Activated naive CD4-positive, alpha-beta T cell treated with anti-CD3 and anti-CD28 coated beads, Interleukin-2, amount 50 U/mL, for 24 hours (primary cell): ENCODE measurements at regions not wholly inside any gene's neighbourhood (a gene's known extent, or its start where the extent isn't known, plus 50 kb on each side); places are given as distances from the start of the nearest gene placed in this dataset.

Experiments
- H3K27ac Mint-ChIP-seq: one replicate; pipeline ENCODE4 v1.8.0; 2021; ENCODE audit warnings: mild to moderate bottlenecking, mixed read lengths
- H3K27me3 Mint-ChIP-seq: one replicate; pipeline ENCODE4 v1.8.0; 2021; ENCODE audit warnings: mixed read lengths
- H3K36me3 Mint-ChIP-seq: one replicate; pipeline ENCODE4 v1.8.0; 2021; ENCODE audit warnings: mixed read lengths
- H3K4me1 Mint-ChIP-seq: one replicate; pipeline ENCODE4 v1.8.0; 2021; ENCODE audit warnings: mixed read lengths
- H3K4me3 Mint-ChIP-seq: one replicate; pipeline ENCODE4 v1.8.0; 2021; ENCODE audit warnings: mild to moderate bottlenecking, mixed read lengths
- H3K9me3 Mint-ChIP-seq: one replicate; pipeline ENCODE4 v1.8.0; 2021; ENCODE audit warnings: mixed read lengths

DNA sequence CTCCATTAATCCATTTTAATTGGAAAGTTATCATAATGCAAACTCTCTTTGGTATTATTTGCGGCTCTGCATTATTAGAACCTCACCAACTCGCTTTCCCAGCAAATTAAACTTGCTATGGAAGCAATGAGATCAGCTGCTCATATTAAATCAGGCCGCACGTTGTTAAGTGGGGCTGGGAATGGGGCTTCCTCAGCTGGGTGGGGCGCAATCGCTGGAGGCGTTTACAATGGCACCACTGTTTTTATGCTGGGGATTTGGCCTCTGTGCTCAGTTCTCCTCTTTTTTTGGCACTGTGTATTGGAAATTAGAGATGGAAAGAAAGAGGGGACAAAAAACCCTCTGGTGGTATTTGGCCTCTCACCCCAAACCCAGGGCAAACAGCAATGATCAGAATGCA lies 72.2 kb downstream of the RPLP1 start:
- Mint-ChIP-seq H3K27me3 (peaks cover 1% of the 10 kb centered on the region), H3K27ac (no peak overlapping the region), H3K4me1 (no peaks in the 10 kb centered on the region), H3K36me3 (no peaks in the 10 kb centered on the region), H3K9me3 (no peaks in the 10 kb centered on the region), H3K4me3 (no peak overlapping the region)

DNA sequence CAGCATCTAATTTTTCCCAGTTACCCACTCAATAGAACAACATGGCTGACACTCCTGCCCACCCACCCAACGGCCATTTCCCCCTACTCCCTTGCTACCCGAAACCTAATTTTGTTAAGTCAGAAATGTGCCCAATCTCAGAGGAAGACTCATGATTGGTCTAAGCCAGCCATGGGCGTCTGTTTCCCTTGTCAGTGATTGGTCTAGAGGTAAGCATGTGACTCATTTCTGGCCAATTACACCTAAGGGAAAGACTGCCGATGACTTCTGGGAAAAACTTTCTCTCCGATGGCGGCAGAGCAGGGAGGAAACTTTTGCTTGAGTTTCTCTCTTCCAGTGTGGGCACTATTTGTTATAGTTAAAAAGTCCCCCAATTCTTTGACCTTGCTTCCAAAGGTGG lies 72.9 kb downstream of the RPLP1 start:
- no peaks in the 10 kb centered on the region for H3K36me3 Mint-ChIP-seq
- no peaks in the 10 kb centered on the region for H3K9me3 Mint-ChIP-seq
- H3K4me1 Mint-ChIP-seq: no peaks in the 10 kb centered on the region
- H3K27me3 Mint-ChIP-seq: no peaks in the 10 kb centered on the region
- H3K27ac Mint-ChIP-seq: no peak overlapping the region
- no peak overlapping the region for H3K4me3 Mint-ChIP-seq

DNA sequence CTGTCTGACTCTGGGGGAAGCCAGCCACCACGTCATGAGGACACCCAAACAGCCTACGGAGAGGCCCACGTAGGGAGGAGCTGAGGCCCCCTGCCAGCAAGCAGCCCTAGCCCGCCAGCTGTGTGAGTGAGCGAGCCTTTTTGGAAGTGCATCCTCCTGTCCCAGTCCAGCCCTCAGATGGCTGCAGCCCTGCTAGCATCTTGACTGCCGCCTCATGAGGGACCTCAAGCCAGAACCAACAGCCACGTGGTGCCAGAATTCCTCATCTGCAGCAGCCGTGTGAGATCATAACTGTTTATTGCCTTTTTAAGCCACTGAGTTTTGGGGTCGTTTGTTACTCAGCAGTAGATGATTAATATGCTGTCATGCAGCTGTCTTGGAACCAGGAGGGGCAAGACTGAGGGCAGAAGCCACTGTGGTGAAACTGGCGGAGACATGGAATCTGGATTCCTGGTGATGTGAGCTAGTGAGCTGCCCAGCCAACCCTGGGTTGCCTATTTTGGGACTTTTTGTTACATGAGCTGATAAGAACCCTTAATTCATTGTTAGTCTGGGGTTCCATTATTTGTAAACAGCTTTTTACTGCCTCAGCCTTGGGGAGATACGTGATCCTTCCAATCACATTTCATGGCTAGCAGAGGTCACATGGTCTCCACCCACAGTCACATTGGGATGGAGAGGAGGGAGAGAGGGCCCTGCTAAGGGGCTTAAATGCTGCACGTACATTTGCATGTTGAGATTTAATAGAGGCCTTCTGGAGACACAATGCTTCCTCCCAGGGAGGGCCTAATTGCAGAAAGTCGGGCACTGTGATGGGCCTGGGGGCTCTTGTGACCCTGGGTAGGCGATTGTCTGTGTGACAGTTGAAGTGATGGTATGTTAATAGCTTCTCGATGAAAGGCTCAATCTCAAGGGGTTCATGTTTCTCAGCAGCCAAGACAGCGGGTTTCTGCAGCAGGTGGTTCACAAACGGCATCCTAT lies 73.8 kb downstream of the RPLP1 start:
- H3K27ac Mint-ChIP-seq: no peak overlapping the region
- no peak overlapping the region for H3K4me3 Mint-ChIP-seq
- no peaks in the 10 kb centered on the region for H3K9me3 Mint-ChIP-seq
- no peaks in the 10 kb centered on the region for H3K4me1 Mint-ChIP-seq
- H3K36me3 Mint-ChIP-seq: no peaks in the 10 kb centered on the region
- no peaks in the 10 kb centered on the region for H3K27me3 Mint-ChIP-seq

DNA sequence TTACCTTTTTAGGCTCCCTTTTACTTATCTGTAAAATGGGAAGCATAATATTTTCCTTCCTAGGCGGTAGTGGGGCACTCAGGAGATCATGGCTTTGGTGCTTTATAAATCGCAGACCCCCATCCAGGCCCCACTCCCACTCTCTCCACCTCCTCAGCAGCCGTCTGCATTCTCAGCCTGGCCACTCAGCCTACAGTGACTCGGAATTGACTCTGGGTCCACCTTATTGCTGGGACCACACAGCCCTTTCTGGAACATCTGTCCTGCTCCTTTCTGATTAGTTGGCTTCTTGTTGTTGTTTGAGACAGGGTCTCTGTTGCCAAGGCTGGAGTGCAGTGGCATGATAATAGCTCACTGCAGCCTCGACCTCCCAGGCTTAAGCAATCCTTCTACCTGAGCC lies 76.5 kb downstream of the RPLP1 start:
- H3K4me3 Mint-ChIP-seq: no peak overlapping the region
- H3K27ac Mint-ChIP-seq: peak overlapping the region; percentile 65
- no peaks in the 10 kb centered on the region for H3K27me3 Mint-ChIP-seq
- no peaks in the 10 kb centered on the region for H3K4me1 Mint-ChIP-seq
- H3K9me3 Mint-ChIP-seq: no peaks in the 10 kb centered on the region
- no peaks in the 10 kb centered on the region for H3K36me3 Mint-ChIP-seq

DNA sequence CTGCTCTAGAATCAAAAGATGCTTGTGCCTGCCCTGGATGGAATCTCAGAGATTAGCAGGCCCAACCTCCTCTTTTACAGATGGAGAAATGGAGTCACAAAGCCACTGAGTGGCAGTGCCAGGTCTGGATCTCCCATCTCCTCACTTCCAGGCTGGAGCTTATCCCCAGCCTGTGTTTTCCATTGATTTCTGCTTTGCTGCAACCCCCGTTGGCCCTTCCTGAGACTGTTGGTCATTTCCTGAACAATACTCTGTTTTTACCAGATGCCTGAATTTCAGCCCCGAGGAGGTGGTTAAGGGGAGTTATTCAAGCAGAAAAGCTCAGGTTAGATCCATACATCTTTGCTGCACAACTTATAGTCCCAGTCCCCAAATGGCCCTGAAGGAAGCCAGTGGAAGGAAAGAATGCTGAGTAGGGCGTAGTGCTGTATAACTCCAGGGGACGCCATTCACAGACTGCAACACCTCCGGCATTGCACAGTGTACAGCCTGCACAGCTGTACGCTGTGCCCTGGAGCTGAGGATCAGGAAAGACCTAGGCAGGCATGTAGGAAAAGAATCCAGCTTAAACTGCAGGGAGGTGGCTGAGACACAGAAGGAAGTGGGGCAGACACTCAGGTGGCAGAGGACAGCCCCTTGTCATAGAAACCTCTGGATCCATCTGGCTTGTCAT lies 77.5 kb downstream of the RPLP1 start:
- no peak overlapping the region for H3K4me3 Mint-ChIP-seq
- H3K9me3 Mint-ChIP-seq: no peaks in the 10 kb centered on the region
- H3K36me3 Mint-ChIP-seq: no peaks in the 10 kb centered on the region
- no peaks in the 10 kb centered on the region for H3K27me3 Mint-ChIP-seq
- H3K27ac Mint-ChIP-seq: peak overlapping the region; percentile 38
- no peaks in the 10 kb centered on the region for H3K4me1 Mint-ChIP-seq

DNA sequence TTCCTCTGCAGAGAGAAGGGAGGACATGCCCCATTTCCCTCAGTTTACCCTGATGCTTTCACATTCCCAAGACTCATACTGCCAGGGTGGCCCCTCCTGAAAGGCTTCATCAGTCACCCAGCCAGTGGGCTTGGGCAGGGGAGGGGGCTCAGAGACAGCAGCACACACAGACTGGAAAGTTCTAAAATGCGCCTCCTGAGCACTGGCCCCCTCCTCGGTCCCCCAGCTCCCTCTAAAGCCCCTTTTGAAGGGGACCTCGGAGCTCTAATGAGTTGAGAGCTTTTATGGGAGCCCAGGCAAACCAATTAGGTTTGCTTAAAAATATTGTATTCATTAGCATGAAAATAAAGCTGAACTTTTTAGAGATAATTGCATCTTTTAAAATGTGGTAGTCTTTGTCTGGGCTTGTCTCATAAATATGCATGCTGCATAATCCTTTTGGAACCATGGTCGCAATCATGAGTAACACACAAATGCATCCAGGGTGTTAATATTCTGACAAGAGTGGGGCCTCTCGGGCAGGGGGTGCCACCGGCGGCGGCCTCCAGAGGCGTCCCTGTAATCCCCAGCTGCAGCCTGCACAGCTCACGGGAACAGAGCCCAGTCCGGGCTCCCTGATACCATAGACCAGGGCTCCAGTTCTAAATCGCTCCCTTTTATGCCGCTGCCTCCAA lies 78.5 kb downstream of the RPLP1 start:
- no peak overlapping the region for H3K27ac Mint-ChIP-seq
- no peaks in the 10 kb centered on the region for H3K9me3 Mint-ChIP-seq
- no peaks in the 10 kb centered on the region for H3K27me3 Mint-ChIP-seq
- H3K36me3 Mint-ChIP-seq: no peaks in the 10 kb centered on the region
- no peak overlapping the region for H3K4me3 Mint-ChIP-seq
- no peaks in the 10 kb centered on the region for H3K4me1 Mint-ChIP-seq

DNA sequence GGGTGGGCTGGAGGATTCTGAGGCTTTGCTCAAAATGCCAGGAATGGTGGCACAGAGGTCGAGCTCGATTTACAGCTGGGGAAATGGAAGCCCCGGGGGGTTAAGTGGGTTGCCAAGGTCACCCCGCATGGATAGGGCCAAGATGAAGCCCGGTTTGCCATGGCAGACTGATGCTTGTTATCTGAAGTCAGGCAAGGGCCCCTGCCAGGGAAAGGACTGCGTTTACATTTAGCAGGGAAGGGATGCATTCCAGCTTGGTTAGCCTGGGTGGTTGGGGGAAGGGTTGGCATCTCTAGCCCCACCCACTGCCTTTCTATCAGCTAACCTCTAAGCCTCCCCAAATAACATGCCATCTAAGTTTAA lies 79.0 kb downstream of the RPLP1 start:
- H3K36me3 Mint-ChIP-seq: no peaks in the 10 kb centered on the region
- H3K4me3 Mint-ChIP-seq: no peak overlapping the region
- no peaks in the 10 kb centered on the region for H3K27me3 Mint-ChIP-seq
- H3K9me3 Mint-ChIP-seq: no peaks in the 10 kb centered on the region
- no peak overlapping the region for H3K27ac Mint-ChIP-seq
- no peaks in the 10 kb centered on the region for H3K4me1 Mint-ChIP-seq

DNA sequence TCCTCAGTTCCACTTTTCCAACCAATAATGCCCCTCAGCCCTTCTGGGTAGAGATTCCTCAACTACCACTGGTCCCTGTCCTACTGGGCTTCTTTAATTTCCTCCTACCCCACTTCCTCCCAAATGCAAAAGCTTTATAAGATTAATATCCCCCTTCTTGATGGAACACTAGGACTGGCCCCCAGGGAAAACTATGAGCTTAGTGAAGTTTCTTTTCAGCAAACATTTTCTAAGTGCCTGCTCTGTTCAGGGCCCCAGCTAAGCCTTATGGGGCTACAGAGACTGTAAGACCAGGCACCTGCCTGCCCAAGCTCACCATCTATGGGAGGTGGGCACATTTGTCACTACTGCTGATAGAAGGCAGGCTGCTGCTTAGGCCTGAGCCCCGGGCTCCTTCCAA lies 79.4 kb downstream of the RPLP1 start:
- no peaks in the 10 kb centered on the region for H3K4me1 Mint-ChIP-seq
- no peaks in the 10 kb centered on the region for H3K36me3 Mint-ChIP-seq
- peak overlapping the region; percentile 1 for H3K27ac Mint-ChIP-seq
- no peaks in the 10 kb centered on the region for H3K9me3 Mint-ChIP-seq
- H3K27me3 Mint-ChIP-seq: no peaks in the 10 kb centered on the region
- H3K4me3 Mint-ChIP-seq: no peak overlapping the region

DNA sequence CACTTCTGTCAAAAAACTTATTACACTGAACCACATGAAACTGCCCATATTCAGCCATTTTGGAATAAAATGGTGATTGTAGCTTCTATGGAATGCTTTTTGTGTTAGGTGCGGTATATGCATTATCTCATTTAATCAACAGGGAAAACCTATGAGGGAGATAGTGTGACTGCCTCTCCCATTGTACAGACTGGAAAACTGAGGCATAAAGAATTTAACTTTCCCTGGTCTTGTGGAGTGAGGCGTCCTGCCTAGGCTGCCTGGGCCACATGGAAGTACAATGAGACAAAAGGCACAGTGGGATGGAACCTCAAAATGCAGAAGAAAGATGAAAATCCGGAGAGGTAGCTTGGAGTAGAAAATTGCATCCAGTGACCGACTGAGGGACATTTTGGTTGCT lies 80.2 kb downstream of the RPLP1 start:
- H3K27me3 Mint-ChIP-seq: no peaks in the 10 kb centered on the region
- no peaks in the 10 kb centered on the region for H3K4me1 Mint-ChIP-seq
- no peaks in the 10 kb centered on the region for H3K36me3 Mint-ChIP-seq
- H3K9me3 Mint-ChIP-seq: no peaks in the 10 kb centered on the region
- H3K4me3 Mint-ChIP-seq: no peak overlapping the region
- no peak overlapping the region for H3K27ac Mint-ChIP-seq

DNA sequence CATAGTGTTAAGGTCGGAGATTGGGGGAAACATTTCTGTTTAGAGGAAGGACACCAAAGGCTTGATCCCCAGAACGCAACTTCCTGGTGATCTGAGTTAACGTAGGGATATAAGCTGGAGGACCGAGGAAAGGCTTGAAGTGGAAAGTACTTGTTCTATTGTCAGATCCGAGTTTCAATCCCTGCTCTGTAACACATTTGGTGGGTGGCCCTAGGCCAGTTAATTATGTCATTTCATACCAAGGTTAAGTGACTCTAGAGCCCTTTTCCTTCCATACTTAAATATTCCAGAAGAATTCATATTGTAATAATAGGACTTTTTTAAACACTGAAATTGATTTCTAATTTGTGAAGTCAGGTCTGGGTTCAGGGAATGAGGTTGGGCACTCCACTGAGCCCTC lies 80.9 kb downstream of the RPLP1 start:
- Mint-ChIP-seq H3K27ac (no peak overlapping the region), H3K36me3 (no peaks in the 10 kb centered on the region), H3K27me3 (no peaks in the 10 kb centered on the region), H3K9me3 (no peaks in the 10 kb centered on the region), H3K4me1 (no peaks in the 10 kb centered on the region), H3K4me3 (no peak overlapping the region)

DNA sequence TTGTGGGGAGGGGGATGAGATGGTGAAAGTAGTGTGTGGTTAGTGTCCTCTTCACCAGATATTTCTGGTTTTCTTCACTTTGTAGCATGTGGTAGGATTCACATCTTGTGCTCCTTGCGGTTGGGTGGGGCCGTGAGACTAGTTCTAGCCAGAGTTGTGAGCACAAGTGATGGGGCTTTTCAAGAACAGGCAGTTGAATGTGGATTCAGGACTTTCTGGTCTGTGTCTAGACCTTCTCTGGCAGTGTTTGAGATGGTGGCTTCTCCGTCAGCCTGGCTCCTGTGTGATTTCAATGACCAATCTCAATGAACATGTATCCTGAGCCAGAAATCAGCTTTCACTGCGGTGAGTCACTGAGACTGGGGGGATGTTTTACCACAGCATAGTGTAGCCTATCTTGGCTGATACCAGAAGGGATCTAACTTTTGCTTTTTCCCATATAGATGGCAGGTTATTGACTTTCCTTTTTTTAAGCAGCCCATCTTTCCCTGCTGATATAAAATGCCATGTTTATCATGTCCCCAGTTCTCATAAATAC lies 82.6 kb downstream of the RPLP1 start:
- H3K9me3 Mint-ChIP-seq: no peaks in the 10 kb centered on the region
- H3K27ac Mint-ChIP-seq: no peak overlapping the region
- H3K36me3 Mint-ChIP-seq: no peaks in the 10 kb centered on the region
- H3K27me3 Mint-ChIP-seq: no peaks in the 10 kb centered on the region
- no peak overlapping the region for H3K4me3 Mint-ChIP-seq
- H3K4me1 Mint-ChIP-seq: no peaks in the 10 kb centered on the region

DNA sequence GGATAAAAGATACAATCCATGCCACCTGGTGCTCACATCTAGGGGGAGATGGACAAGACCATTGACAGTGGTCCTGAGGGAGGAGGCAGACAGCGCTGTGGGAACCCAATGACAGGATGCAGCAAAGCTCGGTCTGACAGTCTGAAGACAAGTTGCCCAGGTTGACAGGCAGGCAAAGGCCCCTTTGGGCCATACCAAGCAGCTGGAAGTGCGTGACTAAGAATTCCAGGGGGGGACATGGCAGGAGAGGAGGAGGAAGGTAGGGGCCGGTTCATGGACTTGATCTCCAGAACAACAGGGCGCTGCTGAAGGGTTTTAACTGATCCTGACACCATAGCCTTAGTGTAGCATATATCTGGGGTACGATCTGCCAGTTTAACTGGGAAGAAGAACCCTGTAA lies 83.4 kb downstream of the RPLP1 start:
- Mint-ChIP-seq H3K4me1 (no peaks in the 10 kb centered on the region), H3K27ac (peak overlapping the region; percentile 9), H3K4me3 (no peak overlapping the region), H3K36me3 (no peaks in the 10 kb centered on the region), H3K27me3 (no peaks in the 10 kb centered on the region), H3K9me3 (no peaks in the 10 kb centered on the region)

DNA sequence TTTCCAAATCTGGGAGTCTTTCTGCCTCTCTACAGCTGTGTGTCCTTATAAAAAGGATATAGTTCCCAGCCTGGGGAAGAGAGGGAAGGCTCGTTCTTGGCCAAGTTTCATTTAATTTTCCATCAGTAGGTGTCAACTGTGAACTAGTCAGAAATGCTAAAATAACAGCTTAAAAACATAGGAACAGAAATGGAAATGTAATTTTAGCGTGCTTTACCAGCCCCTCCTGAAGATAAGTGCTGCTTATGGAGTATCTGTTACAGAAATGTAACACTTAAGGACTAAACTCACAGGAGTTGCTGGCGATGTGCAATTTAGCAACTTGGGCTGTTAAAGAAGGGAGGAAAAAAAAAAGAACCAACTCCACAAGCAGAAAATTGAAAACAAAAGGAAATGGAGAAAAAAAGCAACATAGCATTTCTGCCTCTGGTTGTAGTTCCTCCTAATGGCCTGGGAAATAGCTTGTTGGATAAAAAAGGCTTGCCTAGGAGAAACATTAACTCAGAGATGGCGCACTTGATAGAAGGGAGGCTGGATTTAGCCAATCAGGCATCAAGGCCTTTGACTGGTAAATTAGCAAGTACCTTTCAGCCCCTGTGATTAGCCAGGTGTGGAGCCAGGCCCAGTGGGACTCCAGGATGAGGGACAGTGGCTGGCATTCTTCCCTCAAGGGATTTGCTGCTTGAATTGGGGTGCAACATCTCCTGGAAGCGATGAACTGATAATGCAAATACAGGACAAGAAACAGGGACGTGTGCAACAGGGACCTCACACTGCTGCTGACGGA lies 84.3 kb downstream of the RPLP1 start:
- Mint-ChIP-seq H3K4me3 (no peak overlapping the region), H3K36me3 (no peaks in the 10 kb centered on the region), H3K27me3 (no peaks in the 10 kb centered on the region), H3K27ac (no peak overlapping the region), H3K4me1 (no peaks in the 10 kb centered on the region), H3K9me3 (no peaks in the 10 kb centered on the region)

DNA sequence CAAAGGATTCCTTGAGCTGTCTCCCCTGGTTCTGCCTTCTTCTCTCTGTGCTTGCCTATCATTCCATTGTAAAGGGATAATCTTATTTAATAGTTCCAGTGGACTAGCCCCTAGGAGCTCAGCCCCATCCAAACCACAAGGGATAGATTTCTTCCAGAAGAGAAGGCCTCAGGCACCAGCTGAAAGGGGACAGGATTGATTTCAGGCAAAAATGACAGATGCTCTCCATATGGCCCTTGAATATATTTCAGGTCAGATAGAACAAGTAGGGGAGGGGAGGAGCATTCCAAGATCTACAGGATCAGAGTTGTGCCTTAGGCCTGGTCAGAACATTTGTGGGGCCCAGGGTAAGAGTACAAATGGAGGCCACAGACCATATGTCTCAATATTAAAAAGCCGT lies 85.3 kb downstream of the RPLP1 start:
- Mint-ChIP-seq H3K36me3 (no peaks in the 10 kb centered on the region), H3K27me3 (no peaks in the 10 kb centered on the region), H3K27ac (no peak overlapping the region), H3K4me1 (no peaks in the 10 kb centered on the region), H3K9me3 (no peaks in the 10 kb centered on the region), H3K4me3 (no peak overlapping the region)

DNA sequence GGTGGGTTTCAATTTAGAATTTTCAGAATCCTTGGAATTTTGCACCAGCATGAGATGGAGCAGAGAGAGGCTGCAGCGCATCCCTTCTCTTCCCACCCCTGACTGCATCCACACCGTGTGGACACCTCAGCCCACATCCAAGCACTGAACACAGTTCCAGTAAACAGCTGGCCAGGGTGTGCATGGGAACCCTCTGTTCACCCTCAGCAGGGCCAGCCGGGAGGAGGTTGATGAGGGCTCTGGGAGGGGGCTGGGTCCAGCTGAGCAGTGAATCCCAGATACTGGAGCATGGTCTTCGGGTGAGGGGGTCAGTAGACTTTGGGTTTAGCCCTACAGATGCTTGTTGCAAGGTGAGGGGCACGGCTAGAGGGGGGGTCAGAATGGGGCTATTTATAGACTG lies 85.8 kb downstream of the RPLP1 start:
- H3K4me3 Mint-ChIP-seq: no peak overlapping the region
- H3K27ac Mint-ChIP-seq: no peak overlapping the region
- no peaks in the 10 kb centered on the region for H3K27me3 Mint-ChIP-seq
- H3K36me3 Mint-ChIP-seq: no peaks in the 10 kb centered on the region
- H3K4me1 Mint-ChIP-seq: no peaks in the 10 kb centered on the region
- no peaks in the 10 kb centered on the region for H3K9me3 Mint-ChIP-seq
